Nephron (organoid): ENCODE measurements at regions not wholly inside any gene's neighbourhood (a gene's known extent, or its start where the extent isn't known, plus 50 kb on each side); places are given as distances from the start of the nearest gene placed in this dataset.

Experiments used
- H3K27ac Mint-ChIP-seq, 3 experiments: 2 replicates each; pipeline ENCODE4 v1.8.0; 2020; ENCODE audit warnings: mixed read lengths in 3 of 3, mild to moderate bottlenecking in 2 of 3, moderate library complexity in 1 of 3
- H3K27me3 Mint-ChIP-seq: 2 replicates; pipeline ENCODE4 v1.8.0; 2021; ENCODE audit warnings: low read depth, mild to moderate bottlenecking, moderate library complexity, mixed read lengths
- H3K36me3 Mint-ChIP-seq: 2 replicates; pipeline ENCODE4 v1.8.0; 2020; ENCODE audit warnings: low read depth, mixed read lengths
- H3K4me1 Mint-ChIP-seq: 2 replicates; pipeline ENCODE4 v1.8.0; 2020; ENCODE audit warnings: mixed read lengths
- H3K4me3 Mint-ChIP-seq, 3 experiments: 2 replicates each; pipeline ENCODE4 v1.8.0; 2020; ENCODE audit warnings: mild to moderate bottlenecking in 3 of 3, mixed read lengths in 3 of 3, moderate library complexity in 2 of 3
- H3K9me3 Mint-ChIP-seq: 2 replicates; pipeline ENCODE4 v1.8.0; 2020; ENCODE audit warnings: mixed read lengths
- CTCF ChIP-seq, 3 experiments: fragments of 200-600 bp; sonication (generic); IDR thresholded peaks; one replicate each; pipeline ENCODE4 v1.5.0; 2021; ENCODE audit warnings: antibody characterized with exemption in 3 of 3; ENCODE audit not compliant: unreplicated experiment in 3 of 3

GRCh38 chr11:92531065-92531739, 306.6 kb downstream of the FAT3 start:
- TF ChIP-seq CTCF (IDR thresholded peaks at IDR 0.05; ENCODE audit: unreplicated experiment in 3 of 3) = no peak
- Mint-ChIP-seq H3K36me3 (no peaks in the 10 kb centered on the region), H3K4me3 (no peak overlapping the region), H3K4me1 (peaks cover 21% of the 10 kb centered on the region), H3K27me3 (no peaks in the 10 kb centered on the region), H3K9me3 (no peaks in the 10 kb centered on the region), H3K27ac (no peak overlapping the region)

- Mint-ChIP-seq H3K9me3 (no peaks in the 10 kb centered on the region), H3K27me3 (no peaks in the 10 kb centered on the region), H3K27ac (no peak overlapping the region), H3K36me3 (no peaks in the 10 kb centered on the region), H3K4me1 (peaks cover 17% of the 10 kb centered on the region), H3K4me3 (no peak overlapping the region)
- no peak for TF ChIP-seq CTCF (IDR thresholded peaks at IDR 0.05; ENCODE audit: unreplicated experiment in 3 of 3)
Observed at GRCh38 chr11:92533657-92534335, 309.2 kb downstream of the FAT3 start.

- TF ChIP-seq CTCF (IDR thresholded peaks at IDR 0.05; ENCODE audit: unreplicated experiment in 3 of 3) = no peak
- Mint-ChIP-seq H3K4me3 (no peak overlapping the region), H3K27ac (no peak overlapping the region), H3K27me3 (no peaks in the 10 kb centered on the region), H3K4me1 (peaks cover 20% of the 10 kb centered on the region), H3K9me3 (no peaks in the 10 kb centered on the region), H3K36me3 (no peaks in the 10 kb centered on the region)
Observed at GRCh38 chr11:92536883-92537282, 312.3 kb downstream of the FAT3 start.

- H3K27ac Mint-ChIP-seq = no peak overlapping the region
- H3K9me3 Mint-ChIP-seq = no peaks in the 10 kb centered on the region
- peaks cover 20% of the 10 kb centered on the region for H3K4me1 Mint-ChIP-seq
- TF ChIP-seq CTCF (IDR thresholded peaks at IDR 0.05; ENCODE audit: unreplicated experiment in 3 of 3) = no peak
- no peaks in the 10 kb centered on the region for H3K27me3 Mint-ChIP-seq
- no peaks in the 10 kb centered on the region for H3K36me3 Mint-ChIP-seq
- H3K4me3 Mint-ChIP-seq = no peak overlapping the region
Observed at GRCh38 chr11:92540096-92540495, 315.5 kb downstream of the FAT3 start.

- Mint-ChIP-seq H3K9me3 (no peaks in the 10 kb centered on the region), H3K36me3 (no peaks in the 10 kb centered on the region), H3K4me1 (peaks cover 11% of the 10 kb centered on the region), H3K27me3 (no peaks in the 10 kb centered on the region), H3K27ac (no peak overlapping the region), H3K4me3 (no peak overlapping the region)
- no peak for TF ChIP-seq CTCF (IDR thresholded peaks at IDR 0.05; ENCODE audit: unreplicated experiment in 3 of 3)
Observed at GRCh38 chr11:92545906-92546471, 321.4 kb downstream of the FAT3 start.
